ENCODE measurements at regions not wholly inside any gene's neighbourhood (a gene's known extent, or its start where the extent isn't known, plus 50 kb on each side); places are given as distances from the start of the nearest gene placed in this dataset.

DNA sequence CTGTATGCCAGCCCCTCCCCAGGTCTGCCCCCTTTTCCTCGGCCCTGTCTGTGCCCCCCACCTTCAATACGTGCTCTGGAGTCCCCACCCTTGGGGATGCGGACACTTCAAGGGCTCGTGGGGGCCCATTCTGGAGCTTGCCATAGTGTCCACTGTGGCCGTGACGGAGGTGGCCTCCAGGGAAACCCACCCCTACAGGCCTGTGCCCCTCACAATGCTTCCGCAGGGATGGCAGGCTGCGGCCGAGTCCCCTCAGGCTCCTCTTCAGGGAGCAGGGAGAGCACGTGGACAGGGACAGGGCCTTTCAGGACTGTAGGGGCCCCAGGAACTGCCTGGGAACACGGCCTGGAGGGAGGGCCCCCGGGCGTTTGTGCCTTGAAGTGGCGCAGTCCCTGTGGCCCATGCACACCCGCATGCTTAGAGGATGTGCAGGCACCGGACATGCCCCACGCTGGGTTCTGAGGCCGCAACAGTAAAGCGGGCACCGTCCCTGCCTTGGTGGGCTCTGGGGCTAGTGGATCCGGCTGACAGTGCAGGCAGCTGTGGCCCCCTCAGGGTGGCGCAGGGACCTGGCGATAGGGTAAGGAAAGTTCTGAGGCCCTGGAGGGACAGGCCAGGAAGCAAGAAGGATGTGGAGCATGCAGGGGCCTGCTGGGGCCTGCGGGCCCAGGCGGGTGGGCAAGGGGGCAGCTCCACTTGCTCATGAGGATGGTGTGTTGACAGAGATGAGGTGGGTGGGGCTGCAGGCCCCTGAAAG is 209.0 kb upstream of the RTL1 start:
- no peaks in the 10 kb centered on the region for H4K20me1 ChIP-seq (ENCODE audit: insufficient read depth)
- H3K9me3 ChIP-seq (ENCODE audit: low read length): no peaks in the 10 kb centered on the region
- H3K4me2 ChIP-seq (ENCODE audit: low read length): no peak overlapping the region
- H3K9me2 ChIP-seq (ENCODE audit: insufficient read depth, low read length): no peaks in the 10 kb centered on the region
- no peaks in the 10 kb centered on the region for H3K36me3 ChIP-seq (ENCODE audit: insufficient read depth, low read length)
- H3F3A ChIP-seq (ENCODE audit: insufficient read depth, low read length, poor library complexity, severe bottlenecking): no peaks in the 10 kb centered on the region
- H3K4me3 ChIP-seq (ENCODE audit: low read length): no peak overlapping the region
- TF ChIP-seq POLR2AphosphoS5 (IDR thresholded peaks at IDR 0.05): no peak
- no peak for TF ChIP-seq SMC3 (conservative IDR thresholded peaks at IDR 0.05; ENCODE audit: poor library complexity)
- TF ChIP-seq, protein P1, sequence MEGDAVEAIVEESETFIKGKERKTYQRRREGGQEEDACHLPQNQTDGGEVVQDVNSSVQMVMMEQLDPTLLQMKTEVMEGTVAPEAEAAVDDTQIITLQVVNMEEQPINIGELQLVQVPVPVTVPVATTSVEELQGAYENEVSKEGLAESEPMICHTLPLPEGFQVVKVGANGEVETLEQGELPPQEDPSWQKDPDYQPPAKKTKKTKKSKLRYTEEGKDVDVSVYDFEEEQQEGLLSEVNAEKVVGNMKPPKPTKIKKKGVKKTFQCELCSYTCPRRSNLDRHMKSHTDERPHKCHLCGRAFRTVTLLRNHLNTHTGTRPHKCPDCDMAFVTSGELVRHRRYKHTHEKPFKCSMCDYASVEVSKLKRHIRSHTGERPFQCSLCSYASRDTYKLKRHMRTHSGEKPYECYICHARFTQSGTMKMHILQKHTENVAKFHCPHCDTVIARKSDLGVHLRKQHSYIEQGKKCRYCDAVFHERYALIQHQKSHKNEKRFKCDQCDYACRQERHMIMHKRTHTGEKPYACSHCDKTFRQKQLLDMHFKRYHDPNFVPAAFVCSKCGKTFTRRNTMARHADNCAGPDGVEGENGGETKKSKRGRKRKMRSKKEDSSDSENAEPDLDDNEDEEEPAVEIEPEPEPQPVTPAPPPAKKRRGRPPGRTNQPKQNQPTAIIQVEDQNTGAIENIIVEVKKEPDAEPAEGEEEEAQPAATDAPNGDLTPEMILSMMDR (IDR thresholded peaks at IDR 0.05; ENCODE audit: poor library complexity, severe bottlenecking): no peak
- TF ChIP-seq, protein P2, sequence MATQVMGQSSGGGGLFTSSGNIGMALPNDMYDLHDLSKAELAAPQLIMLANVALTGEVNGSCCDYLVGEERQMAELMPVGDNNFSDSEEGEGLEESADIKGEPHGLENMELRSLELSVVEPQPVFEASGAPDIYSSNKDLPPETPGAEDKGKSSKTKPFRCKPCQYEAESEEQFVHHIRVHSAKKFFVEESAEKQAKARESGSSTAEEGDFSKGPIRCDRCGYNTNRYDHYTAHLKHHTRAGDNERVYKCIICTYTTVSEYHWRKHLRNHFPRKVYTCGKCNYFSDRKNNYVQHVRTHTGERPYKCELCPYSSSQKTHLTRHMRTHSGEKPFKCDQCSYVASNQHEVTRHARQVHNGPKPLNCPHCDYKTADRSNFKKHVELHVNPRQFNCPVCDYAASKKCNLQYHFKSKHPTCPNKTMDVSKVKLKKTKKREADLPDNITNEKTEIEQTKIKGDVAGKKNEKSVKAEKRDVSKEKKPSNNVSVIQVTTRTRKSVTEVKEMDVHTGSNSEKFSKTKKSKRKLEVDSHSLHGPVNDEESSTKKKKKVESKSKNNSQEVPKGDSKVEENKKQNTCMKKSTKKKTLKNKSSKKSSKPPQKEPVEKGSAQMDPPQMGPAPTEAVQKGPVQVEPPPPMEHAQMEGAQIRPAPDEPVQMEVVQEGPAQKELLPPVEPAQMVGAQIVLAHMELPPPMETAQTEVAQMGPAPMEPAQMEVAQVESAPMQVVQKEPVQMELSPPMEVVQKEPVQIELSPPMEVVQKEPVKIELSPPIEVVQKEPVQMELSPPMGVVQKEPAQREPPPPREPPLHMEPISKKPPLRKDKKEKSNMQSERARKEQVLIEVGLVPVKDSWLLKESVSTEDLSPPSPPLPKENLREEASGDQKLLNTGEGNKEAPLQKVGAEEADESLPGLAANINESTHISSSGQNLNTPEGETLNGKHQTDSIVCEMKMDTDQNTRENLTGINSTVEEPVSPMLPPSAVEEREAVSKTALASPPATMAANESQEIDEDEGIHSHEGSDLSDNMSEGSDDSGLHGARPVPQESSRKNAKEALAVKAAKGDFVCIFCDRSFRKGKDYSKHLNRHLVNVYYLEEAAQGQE (IDR thresholded peaks at IDR 0.05; ENCODE audit: borderline replicate concordance): no peak
- no peak for TF ChIP-seq MXI1 (conservative IDR thresholded peaks at IDR 0.05; ENCODE audit: poor library complexity, severe bottlenecking)
- TF ChIP-seq EZH2 (IDR thresholded peaks at IDR 0.05; ENCODE audit: borderline replicate concordance, insufficient read depth, low read length, poor library complexity, severe bottlenecking): no peak
- no peak for TF ChIP-seq RAD21 (conservative IDR thresholded peaks at IDR 0.05)
- TF ChIP-seq EP300 (conservative IDR thresholded peaks at IDR 0.05; ENCODE audit: poor library complexity, severe bottlenecking): no peak
- TF ChIP-seq TAF1 (IDR thresholded peaks at IDR 0.05; ENCODE audit: low read depth): no peak
- no peaks in the 10 kb centered on the region for H3K27me3 ChIP-seq (ENCODE audit: insufficient read depth, low read depth, low read length)
- H2AFZ ChIP-seq (ENCODE audit: low read depth, low read length): no peak overlapping the region
- H3K9ac ChIP-seq (ENCODE audit: low read length): no peak overlapping the region
- no peaks in the 10 kb centered on the region for H3K79me2 ChIP-seq (replicated peaks; ENCODE audit: insufficient read depth, low read length)
- no peak overlapping the region for H3K27ac ChIP-seq (ENCODE audit: low read length)

DNA sequence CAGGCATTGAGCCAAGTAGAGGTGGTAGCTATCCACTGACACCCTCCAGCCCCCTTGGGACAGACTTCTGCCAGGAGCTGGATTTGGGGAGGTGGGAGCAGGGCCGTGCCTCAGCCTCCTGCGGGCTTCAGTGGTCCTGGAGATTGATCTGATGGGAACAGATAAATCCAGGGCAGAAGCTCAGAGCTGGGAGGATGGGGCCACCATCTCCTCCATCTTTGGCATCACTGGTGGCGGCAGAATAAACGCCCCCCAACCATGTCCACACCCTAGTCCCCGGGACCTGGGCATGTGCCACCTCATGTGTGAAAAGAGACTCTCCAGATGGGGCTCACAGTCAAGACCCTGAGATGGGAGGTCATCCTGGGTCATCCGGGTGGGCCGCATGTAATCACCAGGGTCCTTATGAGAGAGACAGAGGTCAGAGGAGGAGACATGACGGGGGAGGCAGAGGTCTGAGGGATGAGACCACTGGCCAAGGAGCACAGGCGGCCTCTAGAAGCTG is 209.6 kb upstream of the RTL1 start:
- no peaks in the 10 kb centered on the region for H4K20me1 ChIP-seq (ENCODE audit: insufficient read depth)
- TF ChIP-seq, protein P1 (IDR thresholded peaks at IDR 0.05; ENCODE audit: poor library complexity, severe bottlenecking): no peak
- TF ChIP-seq EZH2 (IDR thresholded peaks at IDR 0.05; ENCODE audit: borderline replicate concordance, insufficient read depth, low read length, poor library complexity, severe bottlenecking) (no peak), RAD21 (conservative IDR thresholded peaks at IDR 0.05) (no peak), MXI1 (conservative IDR thresholded peaks at IDR 0.05; ENCODE audit: poor library complexity, severe bottlenecking) (no peak), TAF1 (IDR thresholded peaks at IDR 0.05; ENCODE audit: low read depth) (no peak), SMC3 (conservative IDR thresholded peaks at IDR 0.05; ENCODE audit: poor library complexity) (no peak), EP300 (conservative IDR thresholded peaks at IDR 0.05; ENCODE audit: poor library complexity, severe bottlenecking) (no peak), POLR2AphosphoS5 (IDR thresholded peaks at IDR 0.05) (no peak)
- TF ChIP-seq, protein P2 (IDR thresholded peaks at IDR 0.05; ENCODE audit: borderline replicate concordance): no peak
- no peak overlapping the region for H3K9ac ChIP-seq (ENCODE audit: low read length)
- H3K27me3 ChIP-seq (ENCODE audit: insufficient read depth, low read depth, low read length): no peaks in the 10 kb centered on the region
- no peaks in the 10 kb centered on the region for H3K9me3 ChIP-seq (ENCODE audit: low read length)
- no peaks in the 10 kb centered on the region for H3F3A ChIP-seq (ENCODE audit: insufficient read depth, low read length, poor library complexity, severe bottlenecking)
- H3K4me3 ChIP-seq (ENCODE audit: low read length): no peak overlapping the region
- H3K79me2 ChIP-seq (replicated peaks; ENCODE audit: insufficient read depth, low read length): no peaks in the 10 kb centered on the region
- H3K4me2 ChIP-seq (ENCODE audit: low read length): no peak overlapping the region
- H3K9me2 ChIP-seq (ENCODE audit: insufficient read depth, low read length): no peaks in the 10 kb centered on the region
- no peak overlapping the region for H2AFZ ChIP-seq (ENCODE audit: low read depth, low read length)
- H3K27ac ChIP-seq (ENCODE audit: low read length): no peak overlapping the region
- no peaks in the 10 kb centered on the region for H3K36me3 ChIP-seq (ENCODE audit: insufficient read depth, low read length)

Data from neural cell (in vitro differentiated cells).